GM19395 (cell line): ENCODE measurements at regions not wholly inside any gene's neighbourhood (a gene's known extent, or its start where the extent isn't known, plus 50 kb on each side); places are given as distances from the start of the nearest gene placed in this dataset.

Experiments
- ATAC-seq: cut with Tn5 transposase; IDR thresholded peaks from one replicate; pipeline ENCODE4 v1.9.1; 2021; ENCODE audit warnings: mild to moderate bottlenecking, moderate library complexity; ENCODE audit not compliant: unreplicated experiment

DNA sequence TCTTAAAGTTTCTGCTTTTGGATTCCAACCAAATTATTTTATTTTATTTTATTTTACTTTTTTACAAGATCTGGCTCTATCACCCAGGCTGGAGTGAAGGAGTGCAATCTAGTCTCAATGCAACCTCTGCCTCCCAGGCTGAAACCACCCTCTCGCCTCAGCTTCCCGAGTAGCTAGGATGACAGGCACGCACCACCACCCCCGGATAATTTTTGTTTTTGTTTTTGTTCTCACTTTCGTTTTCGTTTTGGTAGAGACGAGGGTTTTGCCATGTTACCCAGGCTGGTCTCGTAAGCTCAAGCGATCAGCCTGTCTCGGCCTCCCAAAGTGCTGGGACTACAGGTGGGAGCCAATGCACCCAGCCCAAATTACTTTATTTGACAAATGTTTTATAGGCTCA, 219.8 kb downstream of the ETS1 start:
- peak; percentile 79 for ATAC-seq

DNA sequence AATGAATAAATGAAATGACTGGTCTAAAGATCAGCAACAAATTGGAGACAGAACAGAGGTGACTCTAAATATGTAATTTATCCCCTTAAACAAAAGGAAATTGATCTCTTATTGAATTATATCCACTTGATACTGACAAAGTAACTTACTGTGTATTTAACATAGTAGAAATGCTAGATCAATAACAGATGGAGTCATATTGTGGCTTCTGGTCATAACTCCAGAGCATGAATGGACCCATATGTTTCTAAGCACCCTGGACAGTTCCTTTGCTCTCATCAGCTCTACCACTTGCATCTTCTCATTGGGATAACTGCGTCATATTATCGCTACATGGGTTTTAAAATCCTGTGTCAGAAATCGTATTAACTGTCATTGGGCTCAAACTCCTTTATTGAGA, 222.3 kb downstream of the ETS1 start:
- ATAC-seq, result no peak

DNA sequence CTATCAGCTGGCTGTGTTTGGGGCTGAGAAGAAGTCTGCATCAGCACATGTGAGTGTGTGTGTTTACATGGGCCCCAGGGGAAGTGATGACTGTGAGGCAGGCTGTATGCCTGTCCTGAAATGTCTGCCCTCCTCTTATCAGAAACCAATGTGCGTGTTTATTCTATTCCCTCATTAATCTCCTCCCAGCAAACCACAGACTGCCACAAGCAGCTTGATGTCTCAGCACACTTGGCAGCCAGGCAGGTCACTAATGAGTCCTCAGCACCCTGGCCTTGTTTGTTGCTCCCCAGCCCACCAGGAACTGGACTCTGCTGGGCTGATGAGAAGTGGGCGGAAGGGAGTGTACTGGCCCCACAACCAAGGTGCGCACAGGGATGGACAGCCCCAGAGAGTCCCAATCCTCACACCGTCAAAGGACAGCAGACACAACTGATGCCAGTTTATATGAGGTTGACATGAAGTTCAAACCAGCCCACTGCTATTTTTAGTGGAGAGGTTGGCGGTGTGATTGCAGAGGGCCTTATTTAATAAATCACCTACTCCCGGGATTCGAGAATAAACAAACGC, 225.8 kb downstream of the ETS1 start:
- ATAC-seq, result no peak

DNA sequence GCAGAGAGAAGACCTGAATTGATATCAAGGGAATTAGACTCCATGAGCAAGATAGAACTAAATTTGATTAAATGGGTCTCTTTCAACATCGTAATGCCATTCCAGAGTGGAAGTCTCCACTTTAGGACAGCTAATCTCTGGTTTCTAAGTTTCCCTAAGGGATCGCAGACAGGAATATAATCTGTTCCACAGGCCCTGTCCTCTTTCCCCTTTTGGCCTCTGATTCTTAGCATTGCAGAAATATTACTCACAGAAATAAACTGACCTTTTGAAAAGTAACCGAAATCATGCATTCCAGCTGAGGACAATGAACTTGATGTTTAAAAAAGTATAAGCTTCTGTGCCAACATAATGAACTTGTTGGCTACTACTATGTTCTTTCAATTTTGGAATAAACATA, 227.8 kb downstream of the ETS1 start:
- no peak for ATAC-seq

DNA sequence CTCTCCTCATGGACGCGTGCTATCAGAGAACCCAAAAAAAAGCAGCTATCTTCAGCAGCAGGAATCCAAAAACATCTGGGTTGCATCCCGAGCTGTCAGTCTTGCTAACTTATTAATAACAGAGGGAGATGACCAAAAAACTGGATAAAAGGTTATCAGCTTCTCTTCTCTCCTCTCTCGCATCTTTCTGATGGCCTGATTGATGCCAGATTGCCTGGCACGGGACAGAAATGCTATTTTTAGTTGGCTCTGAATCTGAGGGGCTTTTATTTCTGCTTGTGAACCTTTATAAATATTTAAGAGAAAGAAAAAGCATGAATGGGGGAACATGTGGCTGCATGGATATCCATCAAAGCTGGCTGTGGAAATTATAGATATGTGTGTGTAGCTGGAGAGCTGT, 230.3 kb downstream of the ETS1 start:
- no peak for ATAC-seq

DNA sequence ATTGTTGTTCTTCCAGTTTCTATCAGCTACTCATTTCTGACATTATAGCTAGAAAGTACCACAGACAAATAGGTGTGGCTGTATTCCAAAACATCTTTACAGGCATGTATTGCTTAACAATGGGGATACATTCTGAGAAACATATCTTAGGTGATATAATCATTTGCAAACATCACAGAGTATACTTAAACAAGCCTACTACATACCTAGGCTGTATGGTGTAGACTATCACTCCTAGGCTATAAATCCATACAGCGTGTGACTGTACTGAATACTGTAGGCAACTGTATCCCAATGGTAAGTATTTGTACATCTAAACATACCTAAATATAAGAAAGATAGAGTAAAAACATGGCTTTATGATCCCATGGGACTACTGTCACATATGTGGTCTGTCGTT, 231.8 kb downstream of the ETS1 start:
- no peak for ATAC-seq

DNA sequence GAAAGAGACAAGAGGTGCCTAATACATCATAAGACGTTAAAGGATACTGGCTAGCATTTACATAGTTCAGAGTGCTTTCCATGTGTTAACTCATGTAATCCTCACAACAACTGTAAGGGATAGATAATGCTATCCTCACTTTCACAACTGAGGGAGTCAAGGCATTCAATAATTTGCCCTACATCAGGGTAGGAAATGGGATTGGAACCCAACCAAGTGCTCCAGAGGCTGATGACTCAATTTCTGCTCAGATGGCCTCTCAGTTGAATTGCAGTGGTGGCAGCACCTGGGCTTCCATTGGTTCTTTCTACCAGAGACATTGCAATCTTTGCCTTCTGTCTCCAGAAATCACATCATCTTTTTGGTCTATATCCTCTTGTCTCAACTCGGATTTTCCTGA, 232.9 kb downstream of the ETS1 start:
- no peak for ATAC-seq

DNA sequence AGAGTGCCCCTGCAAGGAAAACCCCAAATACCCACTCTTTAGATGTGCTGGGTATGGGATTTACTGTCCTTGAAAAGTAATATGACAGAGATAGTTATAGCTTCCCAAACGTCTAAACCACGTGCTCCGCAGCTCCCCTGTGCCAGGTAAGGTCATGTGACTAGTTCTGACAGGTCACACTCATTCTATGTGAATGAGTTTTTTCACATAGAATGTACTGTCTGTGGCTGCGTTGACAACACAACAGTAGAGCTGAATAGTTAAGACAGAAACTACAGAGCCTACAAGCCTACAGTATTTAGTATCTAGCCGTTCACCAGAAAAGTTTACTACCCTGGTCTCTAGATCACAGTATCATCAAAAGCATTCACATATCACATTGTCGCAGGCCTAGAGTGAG, 236.2 kb downstream of the ETS1 start:
- ATAC-seq, result no peak

DNA sequence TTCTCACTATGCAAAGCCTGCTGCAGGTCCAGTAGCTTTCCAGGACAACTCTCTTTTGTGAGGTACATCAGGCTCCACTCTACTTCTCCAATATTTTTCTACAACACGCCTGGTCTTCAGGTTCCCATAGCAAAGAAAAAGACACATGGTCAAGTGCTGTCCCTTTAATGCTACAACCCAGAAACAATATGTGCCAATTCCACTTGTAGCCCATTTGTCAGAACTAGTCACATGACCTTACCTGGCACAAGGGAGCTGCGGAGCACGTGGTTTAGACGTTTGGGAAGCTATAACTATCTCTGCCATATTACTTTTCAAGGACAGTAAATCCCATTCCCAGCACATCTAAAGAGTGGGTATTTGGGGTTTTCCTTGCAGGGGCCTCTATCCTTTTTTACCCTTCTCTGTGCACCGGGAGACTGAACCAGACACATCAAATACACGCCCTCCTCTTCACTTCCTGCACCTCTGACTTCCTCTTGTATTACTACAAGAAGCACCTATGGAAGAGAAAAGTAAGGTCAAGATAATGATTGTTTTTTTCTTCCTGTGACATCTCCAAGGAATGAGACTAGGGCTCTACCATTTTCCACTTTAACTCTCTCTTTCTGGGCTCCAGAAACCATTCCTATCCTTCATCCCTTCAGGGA, 237.6 kb downstream of the ETS1 start:
- ATAC-seq, result no peak

DNA sequence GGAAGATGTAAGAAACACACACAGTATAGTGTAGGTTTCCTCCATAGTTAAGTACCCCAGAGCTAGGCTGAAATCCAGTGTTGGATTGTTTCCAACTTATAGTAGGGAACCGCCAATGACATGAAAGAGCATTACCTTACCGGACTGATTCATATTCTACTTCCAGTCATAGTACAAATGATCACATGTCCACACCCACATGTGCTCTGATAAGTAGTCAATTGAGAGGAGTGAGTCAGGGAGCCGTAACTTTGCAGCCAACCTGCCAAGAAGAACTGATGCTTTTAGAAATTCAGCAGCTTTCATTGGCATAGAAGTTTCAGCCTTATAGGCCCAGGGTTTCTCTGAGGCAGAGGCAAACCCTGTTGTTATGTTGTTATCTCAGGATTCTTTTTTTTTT, 240.6 kb downstream of the ETS1 start:
- ATAC-seq, result no peak

DNA sequence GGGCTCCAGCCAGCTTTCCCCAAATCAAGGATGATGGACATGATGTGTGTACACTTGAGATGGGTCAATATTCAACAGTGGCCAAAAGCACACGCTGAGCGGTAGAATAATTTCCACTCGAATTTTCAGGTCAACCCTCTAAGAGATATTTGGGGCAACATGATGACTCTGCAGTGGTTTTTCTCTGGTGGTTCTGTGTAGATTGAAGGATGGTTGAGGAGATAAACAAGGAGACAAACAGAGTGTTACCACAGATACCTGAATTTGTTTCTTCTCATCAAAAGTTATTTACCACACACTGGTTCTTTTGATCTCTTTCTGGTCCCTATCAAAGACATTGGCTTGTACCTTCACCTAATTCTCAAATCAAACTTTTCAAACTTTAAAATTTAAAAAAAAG, 242.0 kb downstream of the ETS1 start:
- ATAC-seq, result no peak

DNA sequence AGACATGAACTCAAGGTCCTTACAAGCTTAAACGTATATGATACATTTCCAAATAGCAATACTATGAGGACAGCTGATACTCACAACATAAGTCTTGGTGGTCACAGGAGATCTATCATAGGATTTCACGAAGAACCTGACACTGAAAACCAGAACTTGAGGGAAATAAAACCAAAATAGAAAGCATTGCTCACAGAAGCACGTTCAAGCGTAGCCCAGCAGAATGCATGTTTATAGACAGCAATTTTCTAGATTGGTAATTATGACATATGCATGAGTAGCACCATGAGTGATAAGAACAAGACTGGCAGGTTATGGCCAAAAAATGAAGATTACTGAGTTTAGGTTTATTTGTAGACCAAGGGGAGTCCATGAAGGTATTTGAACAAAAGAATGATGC, 243.5 kb downstream of the ETS1 start:
- no peak for ATAC-seq

DNA sequence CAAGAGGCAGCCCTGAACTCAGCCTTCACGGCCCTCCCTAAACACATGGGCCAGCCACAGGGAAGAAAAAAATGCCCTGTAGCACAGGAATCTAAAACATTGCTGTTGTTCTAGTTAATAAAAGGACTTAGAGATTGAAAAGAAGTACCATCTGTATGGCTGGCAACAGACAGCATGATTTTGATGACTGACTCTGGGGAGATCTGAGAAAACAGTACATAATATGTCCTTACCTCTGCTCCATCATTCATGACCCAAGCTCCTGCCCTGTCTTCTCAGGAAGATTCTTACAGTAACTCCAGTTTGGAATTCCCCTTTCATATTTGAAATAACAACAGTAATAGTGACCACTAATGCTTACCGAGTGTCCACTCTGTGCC, 244.2 kb downstream of the ETS1 start:
- ATAC-seq, result peak; percentile 44

DNA sequence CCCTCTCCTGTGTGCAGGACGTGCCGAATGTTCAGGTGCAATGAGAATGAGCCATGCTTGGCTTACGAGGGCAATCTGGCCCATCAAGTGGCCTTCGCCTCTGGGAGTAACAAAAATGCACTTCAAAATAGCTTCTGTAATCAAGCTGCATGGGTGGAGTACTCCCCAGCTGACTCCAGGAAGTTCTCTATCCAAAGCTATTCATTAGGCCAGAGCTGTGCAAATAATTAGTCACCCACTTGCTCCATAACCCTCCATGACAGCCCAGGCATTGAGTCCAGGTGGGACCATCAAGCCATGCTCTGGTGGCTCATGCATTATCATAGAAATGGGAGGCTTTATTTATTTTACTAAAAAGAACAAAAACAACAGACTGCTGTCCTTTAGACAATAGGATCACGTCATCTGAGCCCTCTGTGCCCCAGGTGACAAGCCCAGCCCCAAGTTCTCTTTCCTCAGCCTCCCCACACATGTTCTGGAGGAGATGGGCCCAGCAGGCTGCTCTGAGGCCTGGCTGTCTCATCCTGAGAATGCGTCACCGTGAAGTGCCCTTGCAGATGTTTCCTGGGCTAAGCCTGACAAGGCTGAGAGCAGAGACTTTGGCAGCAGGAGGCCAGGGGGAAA, 244.7 kb downstream of the ETS1 start:
- ATAC-seq, result peak; percentile 98

DNA sequence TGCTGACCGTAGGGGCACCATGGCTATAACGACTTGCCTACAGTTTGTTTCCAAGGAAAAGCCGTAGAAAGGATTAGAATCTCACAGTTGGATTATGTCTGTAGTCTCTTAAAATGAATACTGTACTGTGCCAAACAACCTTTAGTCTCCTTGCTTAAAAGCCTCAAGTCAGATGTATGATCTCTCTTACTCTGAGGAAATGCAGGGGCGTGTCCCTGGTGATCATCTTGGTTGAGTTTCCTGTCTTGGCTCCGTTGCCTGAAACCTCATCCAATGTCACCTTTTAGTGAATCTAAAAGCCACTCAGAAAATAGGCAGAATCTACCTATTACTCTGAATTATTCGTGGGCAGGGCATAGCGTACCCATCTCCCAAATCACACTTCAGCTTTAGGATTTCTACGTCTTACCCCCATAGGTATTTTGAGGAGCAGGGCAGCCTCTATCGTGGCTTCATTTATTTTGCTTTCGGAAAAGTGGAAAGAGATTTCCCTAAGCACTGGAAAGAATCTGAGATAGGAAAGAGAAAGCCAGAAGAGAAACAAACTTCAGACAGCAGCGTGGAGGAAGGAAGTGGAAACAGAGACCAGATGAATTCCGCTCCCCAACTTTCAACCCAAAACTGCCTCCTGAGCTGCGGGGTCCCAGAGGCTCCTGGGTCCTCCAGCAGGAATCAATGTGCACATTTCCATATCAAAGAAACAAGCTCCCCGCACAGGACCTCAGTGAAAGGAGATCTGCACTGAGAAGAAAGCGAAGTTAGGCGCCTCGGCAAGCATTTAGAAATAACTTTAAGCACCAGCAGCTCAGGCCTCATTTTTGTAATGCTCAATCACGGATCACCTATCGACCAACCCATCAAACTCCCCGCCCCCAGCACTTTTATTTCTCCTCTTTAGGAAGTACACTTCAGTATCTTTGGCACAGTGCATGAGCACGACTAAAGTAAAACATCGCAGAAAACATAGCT, 245.8 kb downstream of the ETS1 start:
- no peak for ATAC-seq

DNA sequence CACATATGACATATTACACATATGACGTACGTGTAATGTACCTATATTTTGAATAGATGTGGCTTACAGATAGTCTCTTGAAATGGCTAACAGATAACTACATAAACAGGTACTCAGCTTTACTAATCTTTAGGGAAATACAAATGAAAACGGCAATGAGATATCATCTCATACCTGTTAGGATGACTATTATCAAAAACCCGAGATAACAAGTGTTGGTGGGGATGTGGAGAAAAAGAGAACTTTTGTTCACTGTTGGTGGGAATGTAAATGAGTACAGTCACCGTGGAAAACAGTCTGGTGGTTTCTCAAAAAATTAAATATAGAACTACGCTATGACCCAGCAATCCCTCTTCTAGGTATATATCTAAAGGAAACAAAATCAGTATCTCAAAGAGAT, 247.6 kb downstream of the ETS1 start:
- no peak for ATAC-seq

DNA sequence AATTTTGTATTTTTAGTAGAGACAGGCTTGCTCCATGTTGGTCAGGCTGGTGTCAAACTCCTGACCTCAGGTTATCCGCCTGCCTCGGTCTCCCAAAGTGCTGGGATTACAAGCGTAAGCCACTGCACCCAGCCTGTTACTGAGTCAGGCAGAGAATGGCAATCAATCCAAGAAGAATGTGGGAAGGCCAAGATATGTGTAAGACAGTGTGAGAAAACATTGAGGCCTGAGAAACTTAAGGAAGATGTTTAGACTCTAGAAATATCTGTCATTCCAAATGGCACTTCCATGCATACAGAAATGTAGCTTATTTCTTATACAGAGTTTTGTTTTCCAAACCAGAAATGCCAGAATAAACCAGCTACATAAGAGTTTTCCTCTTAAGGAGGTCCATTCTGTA, 248.5 kb downstream of the ETS1 start:
- ATAC-seq, result no peak

DNA sequence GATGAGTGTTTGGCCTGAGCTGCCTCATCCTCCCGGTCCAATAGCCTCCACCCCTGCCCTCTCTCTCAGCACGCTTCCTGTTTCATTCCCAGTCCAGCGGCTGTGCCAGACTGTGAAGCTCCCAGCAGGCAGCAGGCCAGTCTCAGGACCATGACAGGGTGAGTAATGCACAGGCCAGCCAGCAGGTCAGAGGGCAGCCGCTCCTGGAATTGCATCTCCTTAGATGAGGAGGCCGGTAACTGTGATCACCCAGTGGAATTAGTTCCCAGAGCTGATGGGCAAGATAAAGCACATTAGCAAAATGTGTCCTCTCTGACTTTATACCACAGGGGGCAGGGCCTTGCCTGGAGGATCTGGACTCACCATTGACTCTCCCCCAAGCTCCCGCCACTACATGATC, 251.2 kb downstream of the ETS1 start:
- no peak for ATAC-seq

DNA sequence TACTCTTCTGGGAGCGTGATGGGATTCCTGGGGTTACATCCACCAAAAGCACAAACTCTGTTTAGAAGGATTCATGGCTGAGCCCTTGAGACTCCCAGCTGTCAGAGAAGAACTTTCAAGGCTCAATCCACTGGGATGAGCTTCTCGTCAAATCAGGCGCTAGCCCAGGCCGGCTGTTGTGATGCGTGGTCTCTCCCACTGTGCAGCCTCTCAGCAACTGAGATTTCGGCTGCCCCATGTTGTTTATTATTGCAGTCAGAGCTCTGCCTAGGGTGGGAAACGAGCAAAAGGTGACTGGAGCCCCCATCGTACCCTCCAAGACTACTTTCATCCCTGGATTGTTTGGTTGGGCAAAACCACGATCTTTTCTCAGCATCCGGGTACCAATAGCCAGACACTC, 251.6 kb downstream of the ETS1 start:
- no peak for ATAC-seq

DNA sequence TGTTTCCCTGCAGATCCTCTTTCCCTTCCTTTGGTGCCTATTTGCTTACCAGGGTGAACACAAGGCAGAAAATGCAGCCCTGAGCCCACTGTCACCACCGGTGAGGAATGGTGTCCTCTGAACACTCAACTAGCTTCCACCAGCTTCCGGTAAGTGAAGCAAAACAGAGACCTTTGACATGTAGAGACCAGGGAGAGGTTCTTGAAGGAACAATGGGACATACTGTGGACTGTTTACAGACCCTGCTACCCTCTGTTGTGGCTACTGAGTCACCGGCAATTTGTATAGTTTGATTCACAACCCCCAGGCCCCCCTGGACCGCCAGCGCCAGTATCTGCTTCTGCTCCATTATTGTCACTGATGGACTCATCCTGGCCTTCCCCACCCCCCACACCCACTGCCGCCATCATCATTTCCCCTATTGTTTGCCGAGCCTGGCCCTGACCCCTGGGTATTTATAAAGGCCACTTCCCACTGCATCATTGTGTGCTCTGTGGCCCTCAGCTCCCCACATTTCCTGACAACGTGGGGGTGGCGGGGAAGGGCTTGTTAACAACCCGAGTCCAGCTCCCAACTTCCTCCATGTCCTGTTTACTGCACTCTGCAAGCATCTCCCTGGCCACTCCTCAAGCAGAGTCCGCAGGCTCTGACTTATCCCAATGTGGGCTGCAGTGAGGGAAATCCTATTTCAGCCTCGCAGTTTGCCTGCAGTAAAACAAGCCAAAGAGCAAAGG, 252.9 kb downstream of the ETS1 start:
- no peak for ATAC-seq

DNA sequence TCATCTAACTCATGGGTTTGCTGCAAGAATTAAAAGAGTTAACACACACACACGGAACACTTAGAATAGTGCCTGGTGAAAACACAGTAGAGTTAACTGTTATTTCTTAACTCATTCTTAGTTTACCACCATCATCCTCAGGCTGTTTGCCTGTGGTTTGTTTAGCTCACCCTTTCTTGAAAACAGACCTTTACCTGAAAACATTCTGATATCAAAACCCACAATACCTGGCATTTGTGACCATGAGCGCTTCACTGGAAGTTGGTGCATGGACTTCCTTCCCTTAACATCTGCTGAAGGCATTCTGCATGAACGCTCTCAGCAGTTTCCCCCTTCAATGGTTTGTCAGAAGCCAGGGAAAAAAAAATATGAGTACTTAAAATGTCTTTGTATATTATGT, 256.0 kb downstream of the ETS1 start:
- no peak for ATAC-seq
